H1 (cell line): ENCODE measurements at regions not wholly inside any gene's neighbourhood (a gene's known extent, or its start where the extent isn't known, plus 50 kb on each side); places are given as distances from the start of the nearest gene placed in this dataset.

ENCODE experiments used
- CTCF ChIA-PET: fragments of 300-600 bp; sonication (Branson Sonifier 250); formaldehyde crosslinking; loops from one replicate; lab custom pipeline; 2021; ENCODE audit not compliant: partially characterized antibody; lab: Charles Lee
- POLR2A ChIA-PET: fragments of 300-600 bp; sonication (Branson Sonifier 250); formaldehyde crosslinking; loops from one replicate; lab custom pipeline; 2021; ENCODE audit warnings: inconsistent platforms; ENCODE audit not compliant: partially characterized antibody; lab: Charles Lee
- DNase-seq, 2 experiments: peaks; one replicate each; pipeline versions ENCODE4 v3.0.0 to v3.0.0-alpha.2; 2010 to 2022; ENCODE audit warnings: low spot score in 2 of 2, low read depth in 1 of 2, mixed read lengths in 1 of 2
- FAIRE-seq: peaks from 2 replicates; lab custom pipeline; 2011; peaks lifted over from hg19 to GRCh38; lab: Jason Lieb, UNC
- H2AFZ ChIP-seq: 2 replicates; pipeline ENCODE4 v1.8.1; 2012; ENCODE audit warnings: low read length, inconsistent platforms
- H2AK5ac ChIP-seq: 2 replicates; pipeline ENCODE4 v1.6.1; 2013; ENCODE audit warnings: low read depth, low read length
- H2BK120ac ChIP-seq: replicated peaks from 2 replicates; pipeline ENCODE3; 2013; ENCODE audit warnings: low read depth, low read length, inconsistent platforms
- H2BK12ac ChIP-seq: 2 replicates; pipeline ENCODE4 v1.6.1; 2013; ENCODE audit warnings: low read depth, low read length
- H2BK15ac ChIP-seq: 2 replicates; pipeline ENCODE4 v1.6.1; 2013; ENCODE audit warnings: low read length
- H2BK20ac ChIP-seq: 2 replicates; pipeline ENCODE4 v1.6.1; 2013; ENCODE audit warnings: low read length
- H2BK5ac ChIP-seq: 2 replicates; pipeline ENCODE4 v1.6.1; 2013; ENCODE audit warnings: low read depth, low read length
- H3K14ac ChIP-seq: 2 replicates; pipeline ENCODE4 v1.6.1; 2013; ENCODE audit warnings: inconsistent platforms; ENCODE audit not compliant: insufficient read length
- H3K18ac ChIP-seq: 2 replicates; pipeline ENCODE4 v1.6.1; 2013; ENCODE audit warnings: low read length; ENCODE audit errors: extremely low read depth
- H3K23ac ChIP-seq: 2 replicates; pipeline ENCODE4 v1.6.1; 2013; ENCODE audit warnings: inconsistent platforms; ENCODE audit not compliant: insufficient read length
- H3K23me2 ChIP-seq: 2 replicates; pipeline ENCODE4 v1.6.1; 2013; ENCODE audit warnings: low read depth, low read length
- H3K27ac ChIP-seq: 2 replicates; pipeline ENCODE4 v1.6.1; 2011; ENCODE audit warnings: low read depth, low read length, inconsistent platforms
- H3K27me3 ChIP-seq, 4 experiments: replicated peaks in 1 of 4; 1 replicate in 1 of 4; 2 replicates in 3 of 4; pipeline versions ENCODE4 v1.6.1 to v1.8.1; 2011 to 2013; ENCODE audit warnings: low read length in 3 of 4, mild to moderate bottlenecking in 3 of 4, inconsistent platforms in 2 of 4, mixed read lengths in 2 of 4, moderate library complexity in 1 of 4; ENCODE audit not compliant: control insufficient read depth in 3 of 4, insufficient read depth in 3 of 4; ENCODE audit errors: extremely low read depth in 1 of 4
- H3K36me3 ChIP-seq, 4 experiments: 2 replicates each; pipeline versions ENCODE4 v1.6.1 to v1.8.1; 2011 to 2013; ENCODE audit warnings: mild to moderate bottlenecking in 4 of 4, low read length in 3 of 4, moderate library complexity in 2 of 4, control low read depth in 1 of 4, inconsistent platforms in 1 of 4; ENCODE audit not compliant: insufficient read depth in 4 of 4, control insufficient read depth in 2 of 4
- H3K4ac ChIP-seq: replicated peaks from 2 replicates; pipeline ENCODE3; 2013; ENCODE audit warnings: low read length, low read depth, mixed read lengths, inconsistent platforms; ENCODE audit not compliant: insufficient read length
- H3K4me1 ChIP-seq, 4 experiments: replicated peaks in 1 of 4; 1 replicate in 1 of 4; 2 replicates in 3 of 4; pipeline versions ENCODE4 v1.6.1 to v1.8.1; 2011 to 2013; ENCODE audit warnings: low read length in 3 of 4, inconsistent platforms in 2 of 4, mixed read lengths in 1 of 4; ENCODE audit not compliant: insufficient read depth in 4 of 4, control insufficient read depth in 3 of 4
- H3K4me2 ChIP-seq, 2 experiments: 2 replicates each; pipeline versions ENCODE4 v1.6.1 to v1.8.1; 2011 to 2013; ENCODE audit warnings: low read depth in 2 of 2, low read length in 2 of 2, control low read depth in 1 of 2, inconsistent platforms in 1 of 2, mild to moderate bottlenecking in 1 of 2; ENCODE audit not compliant: insufficient read depth in 1 of 2
- H3K4me3 ChIP-seq, 4 experiments: fragments of 200-600, 300-600 bp in 1 of 4; sonication (generic), shearing (Covaris generic), sonication (Bioruptor Twin) in 1 of 4; 2 replicates each; pipeline versions ENCODE4 v1.5.1 to v1.8.1; 2011 to 2016; ENCODE audit warnings: low read length in 4 of 4, low read depth in 3 of 4, control low read depth in 2 of 4, inconsistent platforms in 2 of 4, mild to moderate bottlenecking in 2 of 4, mixed read lengths in 1 of 4, moderate library complexity in 1 of 4; ENCODE audit not compliant: insufficient read depth in 2 of 4; ENCODE audit errors: extremely low read depth in 1 of 4
- H3K56ac ChIP-seq: replicated peaks from 2 replicates; pipeline ENCODE3; 2013; ENCODE audit warnings: low read depth, mild to moderate bottlenecking, mixed read lengths, low read length, inconsistent platforms; ENCODE audit not compliant: insufficient read length
- H3K79me1 ChIP-seq: 2 replicates; pipeline ENCODE4 v1.6.1; 2013; ENCODE audit warnings: low read depth, low read length, control low read depth
- H3K79me2 ChIP-seq, 2 experiments: 2 replicates each; pipeline versions ENCODE4 v1.6.1 to v1.8.1; 2012 to 2013; ENCODE audit warnings: low read length in 2 of 2, mild to moderate bottlenecking in 2 of 2, inconsistent platforms in 1 of 2; ENCODE audit not compliant: insufficient read depth in 2 of 2, control insufficient read depth in 1 of 2
- H3K9ac ChIP-seq, 4 experiments: replicated peaks in 1 of 4; 1 replicate in 1 of 4; 2 replicates in 3 of 4; pipeline versions ENCODE4 v1.6.1 to v1.8.1; 2011 to 2013; ENCODE audit warnings: low read depth in 3 of 4, low read length in 3 of 4, control low read depth in 2 of 4, mild to moderate bottlenecking in 2 of 4, moderate library complexity in 2 of 4, inconsistent platforms in 1 of 4; ENCODE audit errors: extremely low read depth in 1 of 4
- H3K9me3 ChIP-seq, 2 experiments: 2 replicates each; pipeline versions ENCODE4 v1.6.1 to v1.8.1; 2012 to 2013; ENCODE audit warnings: mild to moderate bottlenecking in 2 of 2, moderate library complexity in 2 of 2, control low read depth in 1 of 2, inconsistent platforms in 1 of 2, low read depth in 1 of 2, low read length in 1 of 2, mixed read lengths in 1 of 2; ENCODE audit not compliant: insufficient read depth in 2 of 2
- H4K20me1 ChIP-seq, 2 experiments: replicated peaks in 1 of 2; 2 replicates each; pipeline versions ENCODE3 to v1.8.1; 2011 to 2013; ENCODE audit warnings: inconsistent platforms in 2 of 2, low read length in 2 of 2, mild to moderate bottlenecking in 1 of 2; ENCODE audit not compliant: insufficient read depth in 2 of 2, control insufficient read depth in 1 of 2
- H4K5ac ChIP-seq: 2 replicates; pipeline ENCODE4 v1.6.1; 2013; ENCODE audit warnings: low read length, low read depth, mixed read lengths, inconsistent platforms; ENCODE audit not compliant: insufficient read length
- H4K8ac ChIP-seq: 2 replicates; pipeline ENCODE4 v1.8.0; 2013; ENCODE audit warnings: mild to moderate bottlenecking, moderate library complexity, low read length, inconsistent platforms; ENCODE audit not compliant: insufficient read depth; ENCODE audit errors: extremely low read depth
- H4K91ac ChIP-seq: replicated peaks from 2 replicates; pipeline ENCODE3; 2013; ENCODE audit warnings: low read length, mixed read lengths, inconsistent platforms; ENCODE audit not compliant: insufficient read length
- SIRT6 ChIP-seq: IDR thresholded peaks from one replicate; pipeline ENCODE4 v1.7.1; 2012; ENCODE audit warnings: low read length, inconsistent platforms
- TF ChIP-seq, protein P1 (sequence below), 3 experiments: IDR thresholded peaks; 1 replicate in 2 of 3; 2 replicates in 1 of 3; pipeline versions ENCODE4 v1.5.1 to v1.6.1; 2011; ENCODE audit warnings: low read length in 3 of 3, mild to moderate bottlenecking in 3 of 3, inconsistent platforms in 2 of 3, low read depth in 1 of 3, moderate library complexity in 1 of 3; ENCODE audit not compliant: insufficient read depth in 1 of 3; ENCODE audit errors: control extremely low read depth in 1 of 3

- Histone ChIP-seq H3K9ac (no peak overlapping the region), H3K79me2 (no peaks in the 10 kb centered on the region), H2BK20ac (no peak overlapping the region), H3K4me3 (no peak overlapping the region), H3K4ac (no peak overlapping the region), H3K79me1 (no peaks in the 10 kb centered on the region), H4K20me1 (no peaks in the 10 kb centered on the region), H3K18ac (no peak overlapping the region), H2BK5ac (no peak overlapping the region), H2AFZ (no peak overlapping the region), H4K91ac (no peak overlapping the region), H2BK15ac (no peak overlapping the region), H4K8ac (no peak overlapping the region), H3K4me2 (no peak overlapping the region), H2AK5ac (no peak overlapping the region), H3K27ac (no peak overlapping the region), H3K36me3 (no peaks in the 10 kb centered on the region), H3K9me3 (no peaks in the 10 kb centered on the region), H3K56ac (no peak overlapping the region), H3K23ac (no peak overlapping the region), H3K23me2 (no peaks in the 10 kb centered on the region), H3K27me3 (no peaks in the 10 kb centered on the region), H3K4me1 (no peaks in the 10 kb centered on the region), H4K5ac (no peak overlapping the region), H3K14ac (no peak overlapping the region), H2BK120ac (no peak overlapping the region), H2BK12ac (no peak overlapping the region)
- CTCF ChIA-PET = interaction anchor here (0.6 kb wide), 1 partner anchor 759 kb away, joined by 3 read pairs; no protein-coding TSS in a partner anchor
- FAIRE-seq = no peak
- no peak for TF ChIP-seq SIRT6
- TF ChIP-seq, protein P1, sequence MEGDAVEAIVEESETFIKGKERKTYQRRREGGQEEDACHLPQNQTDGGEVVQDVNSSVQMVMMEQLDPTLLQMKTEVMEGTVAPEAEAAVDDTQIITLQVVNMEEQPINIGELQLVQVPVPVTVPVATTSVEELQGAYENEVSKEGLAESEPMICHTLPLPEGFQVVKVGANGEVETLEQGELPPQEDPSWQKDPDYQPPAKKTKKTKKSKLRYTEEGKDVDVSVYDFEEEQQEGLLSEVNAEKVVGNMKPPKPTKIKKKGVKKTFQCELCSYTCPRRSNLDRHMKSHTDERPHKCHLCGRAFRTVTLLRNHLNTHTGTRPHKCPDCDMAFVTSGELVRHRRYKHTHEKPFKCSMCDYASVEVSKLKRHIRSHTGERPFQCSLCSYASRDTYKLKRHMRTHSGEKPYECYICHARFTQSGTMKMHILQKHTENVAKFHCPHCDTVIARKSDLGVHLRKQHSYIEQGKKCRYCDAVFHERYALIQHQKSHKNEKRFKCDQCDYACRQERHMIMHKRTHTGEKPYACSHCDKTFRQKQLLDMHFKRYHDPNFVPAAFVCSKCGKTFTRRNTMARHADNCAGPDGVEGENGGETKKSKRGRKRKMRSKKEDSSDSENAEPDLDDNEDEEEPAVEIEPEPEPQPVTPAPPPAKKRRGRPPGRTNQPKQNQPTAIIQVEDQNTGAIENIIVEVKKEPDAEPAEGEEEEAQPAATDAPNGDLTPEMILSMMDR (IDR thresholded peaks at IDR 0.05; ENCODE audit: control extremely low read depth in 1 of 3, insufficient read depth in 1 of 3, low read depth in 1 of 3, low read length in 3 of 3) = no peak
- DNase-seq = no peak
- POLR2A ChIA-PET = no interaction called here
Observed at GRCh38 chr6:21461844-21462518, 131.6 kb upstream of the SOX4 start.
